AG09309 (cell line): ENCODE measurements at regions not wholly inside any gene's neighbourhood (a gene's known extent, or its start where the extent isn't known, plus 50 kb on each side); places are given as distances from the start of the nearest gene placed in this dataset.

Source experiments
- DNase-seq: peaks from one replicate; pipeline ENCODE4 v3.0.0-alpha.2; 2010; ENCODE audit warnings: low read depth
- H3K4me3 ChIP-seq: 2 replicates; pipeline ENCODE4 v1.5.1; 2011; ENCODE audit warnings: mild to moderate bottlenecking, low read depth, low read length, moderate library complexity; ENCODE audit not compliant: control insufficient read depth
- TF ChIP-seq, protein P1 (sequence below): IDR thresholded peaks from 2 replicates; pipeline ENCODE4 v1.5.1; 2011; ENCODE audit warnings: mild to moderate bottlenecking, low read depth, low read length, inconsistent platforms; ENCODE audit not compliant: insufficient read depth, control insufficient read depth; ENCODE audit errors: missing control alignments

- TF ChIP-seq, protein P1, sequence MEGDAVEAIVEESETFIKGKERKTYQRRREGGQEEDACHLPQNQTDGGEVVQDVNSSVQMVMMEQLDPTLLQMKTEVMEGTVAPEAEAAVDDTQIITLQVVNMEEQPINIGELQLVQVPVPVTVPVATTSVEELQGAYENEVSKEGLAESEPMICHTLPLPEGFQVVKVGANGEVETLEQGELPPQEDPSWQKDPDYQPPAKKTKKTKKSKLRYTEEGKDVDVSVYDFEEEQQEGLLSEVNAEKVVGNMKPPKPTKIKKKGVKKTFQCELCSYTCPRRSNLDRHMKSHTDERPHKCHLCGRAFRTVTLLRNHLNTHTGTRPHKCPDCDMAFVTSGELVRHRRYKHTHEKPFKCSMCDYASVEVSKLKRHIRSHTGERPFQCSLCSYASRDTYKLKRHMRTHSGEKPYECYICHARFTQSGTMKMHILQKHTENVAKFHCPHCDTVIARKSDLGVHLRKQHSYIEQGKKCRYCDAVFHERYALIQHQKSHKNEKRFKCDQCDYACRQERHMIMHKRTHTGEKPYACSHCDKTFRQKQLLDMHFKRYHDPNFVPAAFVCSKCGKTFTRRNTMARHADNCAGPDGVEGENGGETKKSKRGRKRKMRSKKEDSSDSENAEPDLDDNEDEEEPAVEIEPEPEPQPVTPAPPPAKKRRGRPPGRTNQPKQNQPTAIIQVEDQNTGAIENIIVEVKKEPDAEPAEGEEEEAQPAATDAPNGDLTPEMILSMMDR = no peak
- no peak for DNase-seq
- no peak overlapping the region for H3K4me3 ChIP-seq
Measured at GRCh38 chr3:23073724-23074305, 129.3 kb upstream of the UBE2E2 start.

DNA sequence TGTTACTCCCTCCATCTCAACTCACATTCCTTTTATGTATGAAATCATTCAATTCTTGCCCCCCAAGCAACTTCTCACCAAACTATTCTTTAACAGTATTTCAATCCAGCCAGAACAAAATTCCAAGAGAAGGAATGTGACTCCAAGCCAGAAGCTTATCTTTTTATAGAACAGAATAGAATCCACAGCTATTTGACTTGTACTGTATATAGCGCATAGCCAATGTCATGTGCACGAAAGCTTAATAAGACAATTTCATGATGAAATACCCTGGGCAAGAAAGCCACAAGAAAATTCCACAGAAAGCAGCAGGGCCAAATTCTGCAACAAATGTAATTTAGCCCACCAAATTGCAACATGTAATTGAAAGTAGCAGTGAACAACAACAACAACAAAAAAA lies 127.6 kb upstream of the UBE2E2 start:
- TF ChIP-seq, protein P1 = no peak
- H3K4me3 ChIP-seq = no peak overlapping the region
- peak; percentile 72 for DNase-seq

DNA sequence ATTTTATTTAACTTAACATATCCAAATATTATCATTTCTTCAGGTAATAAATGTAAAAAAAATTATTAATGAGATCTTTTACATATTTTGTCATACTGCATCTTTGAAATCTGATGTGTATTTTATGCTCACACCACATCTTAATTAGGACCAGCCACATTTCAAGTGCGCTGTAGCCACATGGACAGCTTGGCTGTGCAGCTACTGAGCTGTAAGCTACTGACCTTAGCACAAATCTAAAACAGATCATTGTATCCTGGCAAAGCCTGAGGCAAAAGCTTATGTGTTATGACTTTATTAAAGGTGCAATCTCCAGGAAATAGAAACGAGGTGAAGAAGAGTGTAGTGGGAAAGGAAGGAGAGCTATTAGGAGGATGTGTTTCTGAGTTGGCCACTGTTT lies 126.7 kb upstream of the UBE2E2 start:
- H3K4me3 ChIP-seq = no peak overlapping the region
- TF ChIP-seq, protein P1 = no peak
- DNase-seq = no peak

DNA sequence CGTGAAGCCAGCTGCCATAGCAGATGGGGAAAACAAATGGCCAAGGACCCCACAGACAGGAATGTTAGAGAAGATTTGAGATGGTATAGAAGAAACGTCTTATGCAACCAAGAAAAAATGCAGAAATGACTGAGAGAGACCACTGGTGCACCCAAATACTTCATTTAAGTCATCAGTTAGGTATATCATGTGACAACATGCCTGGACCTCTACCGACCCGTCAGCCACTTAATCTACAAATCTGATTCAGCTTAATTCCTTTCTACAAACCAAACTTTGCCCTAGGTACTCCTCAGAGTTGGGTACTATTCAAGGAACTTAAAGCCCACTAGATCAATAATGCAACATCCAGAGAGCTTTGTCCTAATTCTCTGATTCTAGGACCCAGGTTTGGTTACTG lies 126.0 kb upstream of the UBE2E2 start:
- DNase-seq = no peak
- H3K4me3 ChIP-seq = no peak overlapping the region
- TF ChIP-seq, protein P1 = no peak

GRCh38 chr3:23078735-23079134 lies 124.4 kb upstream of the UBE2E2 start:
- no peak overlapping the region for H3K4me3 ChIP-seq
- DNase-seq = no peak
- TF ChIP-seq, protein P1 = no peak

DNA sequence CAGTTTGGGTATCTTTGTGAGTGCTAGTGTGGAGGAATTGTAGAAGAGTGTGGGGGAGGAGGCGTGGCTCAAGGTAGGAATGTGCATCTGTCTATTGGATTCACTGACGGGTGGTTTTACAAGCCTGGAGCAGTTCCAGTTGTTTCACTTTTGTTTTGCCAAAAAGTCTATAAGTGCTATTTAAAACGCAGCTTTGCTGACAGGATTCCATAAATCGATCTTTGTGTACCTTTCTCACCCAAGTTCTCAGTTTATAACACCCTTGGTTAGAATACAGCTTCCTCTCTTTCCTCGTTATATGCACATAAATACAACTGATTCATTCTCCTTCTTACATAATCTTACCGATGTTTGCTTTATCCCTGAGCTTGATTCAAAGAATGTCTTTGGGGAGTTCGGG lies 123.2 kb upstream of the UBE2E2 start:
- TF ChIP-seq, protein P1 = no peak
- DNase-seq = no peak
- no peak overlapping the region for H3K4me3 ChIP-seq

DNA sequence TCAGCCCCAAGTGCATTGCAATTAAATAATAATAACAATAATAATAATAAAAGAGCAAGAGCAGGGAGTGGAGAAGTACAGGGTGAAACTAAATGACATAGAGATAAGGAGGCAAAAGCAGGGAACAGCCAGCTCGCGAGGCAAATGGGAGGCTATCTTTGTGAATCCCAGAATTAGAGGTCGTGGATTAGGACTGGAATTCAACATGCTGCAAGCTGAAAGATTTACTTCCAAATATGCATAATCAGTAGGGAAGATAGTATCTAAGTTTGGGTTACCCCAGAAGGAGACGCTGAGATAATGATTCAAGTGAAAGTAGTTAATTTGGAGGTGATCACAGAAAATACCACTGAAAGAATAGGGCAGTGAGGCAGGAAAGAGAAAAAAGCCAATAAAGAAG lies 119.4 kb upstream of the UBE2E2 start:
- no peak overlapping the region for H3K4me3 ChIP-seq
- DNase-seq = no peak
- TF ChIP-seq, protein P1 = no peak
